ENCODE measurements at regions not wholly inside any gene's neighbourhood (a gene's known extent, or its start where the extent isn't known, plus 50 kb on each side); places are given as distances from the start of the nearest gene placed in this dataset.

GRCh38 chr13:78460176-78460575, 143.2 kb downstream of the POU4F1 start:
- DNase-seq, result no peak
- TF ChIP-seq POLR2A (IDR thresholded peaks at IDR 0.05) (no peak), CTCF (IDR thresholded peaks at IDR 0.05) (no peak)
- H3K27me3 ChIP-seq, result no peaks in the 10 kb centered on the region
- H3K36me3 ChIP-seq (ENCODE audit: low read depth, missing control alignments), result no peaks in the 10 kb centered on the region
- no peak overlapping the region for H3K4me3 ChIP-seq
- no peaks in the 10 kb centered on the region for H3K4me1 ChIP-seq
- H3K9me3 ChIP-seq, result no peaks in the 10 kb centered on the region
- H3K27ac ChIP-seq, result no peak overlapping the region
- intact Hi-C loops (cut with DNase I; ENCODE audit: low total_unique reads), result no loop called here
- 64 to 77% methylated on average over 2 of the region's 2 CpGs for WGBS, 2 donors

GRCh38 chr13:78443839-78444238, 159.5 kb downstream of the POU4F1 start:
- Histone ChIP-seq H3K9me3 (no peaks in the 10 kb centered on the region), H3K27me3 (no peaks in the 10 kb centered on the region), H3K4me3 (no peak overlapping the region), H3K27ac (no peak overlapping the region), H3K36me3 (ENCODE audit: low read depth, missing control alignments) (no peaks in the 10 kb centered on the region), H3K4me1 (no peaks in the 10 kb centered on the region)
- DNase-seq, result no peak
- WGBS, 2 donors, result 78 to 84% methylated on average over 4 of the region's 4 CpGs
- intact Hi-C loops (cut with DNase I; ENCODE audit: low total_unique reads), result no loop called here
- TF ChIP-seq CTCF (IDR thresholded peaks at IDR 0.05), result no peak
- no peak for TF ChIP-seq POLR2A (IDR thresholded peaks at IDR 0.05)

- Histone ChIP-seq H3K27ac (no peak overlapping the region), H3K9me3 (no peaks in the 10 kb centered on the region), H3K4me1 (no peaks in the 10 kb centered on the region), H3K4me3 (no peak overlapping the region), H3K27me3 (no peaks in the 10 kb centered on the region), H3K36me3 (ENCODE audit: low read depth, missing control alignments) (no peaks in the 10 kb centered on the region)
- intact Hi-C loops (cut with DNase I; ENCODE audit: low total_unique reads), result no loop called here
- 78 to 84% methylated on average over 4 of the region's 4 CpGs for WGBS, 2 donors
- TF ChIP-seq CTCF (IDR thresholded peaks at IDR 0.05), result no peak
- TF ChIP-seq POLR2A (IDR thresholded peaks at IDR 0.05), result no peak
- DNase-seq, result no peak
These were observed 165.6 kb downstream of the POU4F1 start for GRCh38 chr13:78437781-78438180.

GRCh38 chr13:78436311-78436710, 167.0 kb downstream of the POU4F1 start:
- no peaks in the 10 kb centered on the region for H3K27me3 ChIP-seq
- H3K4me3 ChIP-seq, result no peak overlapping the region
- no peak for DNase-seq
- no peak for TF ChIP-seq POLR2A (IDR thresholded peaks at IDR 0.05)
- no peak for TF ChIP-seq CTCF (IDR thresholded peaks at IDR 0.05)
- intact Hi-C loops (cut with DNase I; ENCODE audit: low total_unique reads), result no loop called here
- no peaks in the 10 kb centered on the region for H3K36me3 ChIP-seq (ENCODE audit: low read depth, missing control alignments)
- H3K27ac ChIP-seq, result no peak overlapping the region
- no peaks in the 10 kb centered on the region for H3K4me1 ChIP-seq
- WGBS, 2 donors, result 76 to 77% methylated on average over 3 of the region's 3 CpGs
- H3K9me3 ChIP-seq, result no peaks in the 10 kb centered on the region

GRCh38 chr13:78431328-78431727, 172.0 kb downstream of the POU4F1 start:
- 46 to 65% methylated on average over 1 of the region's 1 CpG for WGBS, 2 donors
- H3K27ac ChIP-seq, result no peak overlapping the region
- intact Hi-C loops (cut with DNase I; ENCODE audit: low total_unique reads), result no loop called here
- TF ChIP-seq POLR2A (IDR thresholded peaks at IDR 0.05), result no peak
- no peak for TF ChIP-seq CTCF (IDR thresholded peaks at IDR 0.05)
- no peak overlapping the region for H3K4me3 ChIP-seq
- H3K9me3 ChIP-seq, result no peaks in the 10 kb centered on the region
- H3K36me3 ChIP-seq (ENCODE audit: low read depth, missing control alignments), result no peaks in the 10 kb centered on the region
- no peaks in the 10 kb centered on the region for H3K27me3 ChIP-seq
- DNase-seq, result no peak
- no peaks in the 10 kb centered on the region for H3K4me1 ChIP-seq
